MCF 10A (cell line): ENCODE measurements at regions not wholly inside any gene's neighbourhood (a gene's known extent, or its start where the extent isn't known, plus 50 kb on each side); places are given as distances from the start of the nearest gene placed in this dataset.

ENCODE experiments used
- BruUV-seq: library from RNA; stranded (reverse); fragments of 400-500 nt; replicated peaks from 2 replicates; lab custom pipeline; 2021; lab: Mats Ljungman, UMichigan
- CTCF ChIA-PET: fragments of 300-600 bp; sonication (Branson Sonifier 250); formaldehyde crosslinking; extraction: SDS; loops from one replicate; lab custom pipeline; 2021; ENCODE audit warnings: antibody characterized with exemption, inconsistent platforms; lab: Yijun Ruan, JAX
- POLR2A ChIA-PET: fragments of 300-600, 350-650 bp; sonication (Branson Sonifier 250); formaldehyde crosslinking; extraction: SDS; loops from one replicate; lab custom pipeline; 2020; ENCODE audit warnings: antibody characterized with exemption, inconsistent platforms; lab: Yijun Ruan, JAX
- DNase-seq: peaks from one replicate; pipeline ENCODE4 v3.0.0-alpha.2; 2018; ENCODE audit not compliant: unreplicated experiment
- H3K27ac Mint-ChIP-seq: one replicate; pipeline ENCODE4 v1.8.0; 2022; ENCODE audit warnings: mild to moderate bottlenecking, low read depth, mixed read lengths; ENCODE audit not compliant: unreplicated experiment
- H3K27me3 Mint-ChIP-seq: one replicate; pipeline ENCODE4 v1.8.0; 2022; ENCODE audit warnings: mixed read lengths; ENCODE audit not compliant: insufficient read depth, unreplicated experiment
- H3K36me3 Mint-ChIP-seq: one replicate; pipeline ENCODE4 v1.8.0; 2022; ENCODE audit warnings: mild to moderate bottlenecking, moderate library complexity, mixed read lengths; ENCODE audit not compliant: insufficient read depth, unreplicated experiment
- H3K4me1 Mint-ChIP-seq: one replicate; pipeline ENCODE4 v1.8.0; 2022; ENCODE audit warnings: mixed read lengths; ENCODE audit not compliant: insufficient read depth, unreplicated experiment
- H3K4me3 Mint-ChIP-seq: one replicate; pipeline ENCODE4 v1.8.0; 2022; ENCODE audit warnings: mild to moderate bottlenecking, moderate library complexity, mixed read lengths; ENCODE audit not compliant: unreplicated experiment
- H3K9me3 Mint-ChIP-seq: one replicate; pipeline ENCODE4 v1.8.0; 2022; ENCODE audit warnings: mixed read lengths; ENCODE audit not compliant: unreplicated experiment
- CTCF ChIP-seq: fragments of 200-600 bp; IDR thresholded peaks from one replicate; pipeline ENCODE4 v1.8.0; 2022; ENCODE audit warnings: antibody characterized with exemption, mild to moderate bottlenecking; ENCODE audit not compliant: unreplicated experiment
- intact Hi-C: fragments of 100-400 bp; cut with micrococcal nuclease; formaldehyde crosslinking; loops from 2 replicates; pipeline ENCODE4 v1.14.1; 2022

- no peaks in the 10 kb centered on the region for H3K4me1 Mint-ChIP-seq
Measured at GRCh38 chr4:10753336-10753735, 68.8 kb upstream of the CLNK start.

DNA sequence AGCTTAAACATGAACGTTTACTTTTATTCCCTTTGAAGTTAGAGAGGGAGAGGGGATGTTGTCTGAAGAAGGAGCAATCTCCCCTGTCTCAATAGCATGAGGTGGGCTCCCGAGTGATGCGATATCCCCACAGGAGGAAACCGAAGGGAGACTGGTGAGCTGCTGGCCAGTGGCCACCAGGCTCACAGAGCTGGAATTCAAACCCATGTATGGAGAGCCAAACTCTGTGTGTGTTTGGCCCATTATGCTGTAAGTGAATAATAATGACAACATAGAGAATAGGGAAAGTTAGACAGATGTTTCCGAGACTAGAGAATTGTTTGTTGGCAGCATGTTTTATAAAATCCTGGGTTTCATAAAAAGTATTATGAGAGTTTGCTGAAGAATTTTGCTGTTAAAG lies 66.1 kb upstream of the CLNK start:
- intact Hi-C loops, result no loop called here
- CTCF ChIA-PET, result no interaction called here
- no peak overlapping the region for H3K27ac Mint-ChIP-seq
- H3K4me3 Mint-ChIP-seq, result no peak overlapping the region
- DNase-seq, result no peak
- H3K4me1 Mint-ChIP-seq, result no peaks in the 10 kb centered on the region
- H3K9me3 Mint-ChIP-seq, result peaks cover 18% of the 10 kb centered on the region
- no peaks in the 10 kb centered on the region for H3K36me3 Mint-ChIP-seq
- no TSS peak for BruUV-seq
- POLR2A ChIA-PET, result no interaction called here
- TF ChIP-seq CTCF, result no peak
- H3K27me3 Mint-ChIP-seq, result no peaks in the 10 kb centered on the region

More at GRCh38 chr4:10753336-10753735, 68.8 kb upstream of the CLNK start:
- no peak for TF ChIP-seq CTCF
- intact Hi-C loops, result no loop called here
- Mint-ChIP-seq H3K27ac (no peak overlapping the region), H3K4me3 (no peak overlapping the region), H3K36me3 (no peaks in the 10 kb centered on the region), H3K27me3 (no peaks in the 10 kb centered on the region), H3K9me3 (peaks cover 26% of the 10 kb centered on the region)
- no TSS peak for BruUV-seq
- CTCF ChIA-PET, result no interaction called here
- POLR2A ChIA-PET, result no interaction called here
- no peak for DNase-seq

GRCh38 chr4:10747186-10747585 lies 62.6 kb upstream of the CLNK start:
- H3K27me3 Mint-ChIP-seq, result no peaks in the 10 kb centered on the region
- H3K4me1 Mint-ChIP-seq, result no peaks in the 10 kb centered on the region
- intact Hi-C loops, result no loop called here
- no peak overlapping the region for H3K27ac Mint-ChIP-seq
- ChIA-PET POLR2A (no interaction called here), CTCF (interaction anchor here (0.6 kb wide), 1 partner anchor 1014 kb away, joined by 3 read pairs; no protein-coding TSS in a partner anchor)
- peaks cover 14% of the 10 kb centered on the region for H3K9me3 Mint-ChIP-seq
- no peak for TF ChIP-seq CTCF
- H3K4me3 Mint-ChIP-seq, result no peak overlapping the region
- no TSS peak for BruUV-seq
- no peaks in the 10 kb centered on the region for H3K36me3 Mint-ChIP-seq
- DNase-seq, result no peak

DNA sequence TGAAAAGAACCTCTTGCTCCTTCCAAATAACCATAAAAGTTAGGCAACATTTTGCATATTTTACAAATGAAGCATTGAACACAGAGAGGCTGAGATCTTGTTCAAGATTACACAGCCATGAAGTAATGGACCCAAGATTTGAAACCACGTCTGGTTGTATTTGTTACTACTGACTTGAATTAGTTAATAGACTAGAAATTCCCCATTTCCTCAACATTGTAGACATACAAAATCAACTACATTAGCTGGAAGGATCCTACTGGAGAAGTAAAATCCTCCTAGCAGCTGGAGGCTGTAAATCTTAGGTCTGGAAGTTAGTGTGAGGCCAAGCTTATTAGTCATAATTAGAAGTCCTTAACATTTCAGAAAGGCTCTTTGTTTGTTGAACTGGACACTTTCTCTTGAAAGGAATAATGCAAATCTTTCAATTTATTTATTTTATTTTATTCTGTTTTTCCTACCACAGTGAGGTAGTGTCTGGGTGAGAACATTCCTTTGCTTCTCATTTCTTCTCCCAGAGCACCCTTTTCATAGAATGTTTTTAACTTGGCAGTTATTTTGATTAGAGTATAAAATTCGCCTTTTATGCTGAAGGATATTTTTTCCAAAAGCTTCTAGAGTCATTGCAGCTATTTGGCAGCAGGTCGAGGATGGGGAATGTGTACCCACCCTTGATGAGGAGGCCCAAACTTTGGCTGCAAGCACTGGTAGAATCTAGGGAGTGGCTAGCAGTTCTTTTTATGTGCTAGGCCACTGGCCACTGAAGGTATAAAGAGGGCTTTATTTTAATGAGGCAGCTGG lies 62.0 kb upstream of the CLNK start:
- POLR2A ChIA-PET, result no interaction called here
- DNase-seq, result no peak
- H3K36me3 Mint-ChIP-seq, result no peaks in the 10 kb centered on the region

More for the DNA sequence above, 62.0 kb upstream of the CLNK start:
- no peak for TF ChIP-seq CTCF
- peaks cover 14% of the 10 kb centered on the region for H3K9me3 Mint-ChIP-seq
- no peak overlapping the region for H3K27ac Mint-ChIP-seq
- intact Hi-C loops, result no loop called here
- no TSS peak for BruUV-seq
- H3K27me3 Mint-ChIP-seq, result no peaks in the 10 kb centered on the region
- no peak overlapping the region for H3K4me3 Mint-ChIP-seq
- CTCF ChIA-PET, result interaction anchor here (0.6 kb wide), 1 partner anchor 1015 kb away, joined by 3 read pairs; no protein-coding TSS in a partner anchor
- no peaks in the 10 kb centered on the region for H3K4me1 Mint-ChIP-seq
